HG03025 (cell line): ENCODE measurements at regions not wholly inside any gene's neighbourhood (a gene's known extent, or its start where the extent isn't known, plus 50 kb on each side); places are given as distances from the start of the nearest gene placed in this dataset.
"Not testable (repeated sequence)": the region's sequence is repeated elsewhere in the genome, so short reads cannot be mapped to it uniquely, and the experiment has no call there.

ENCODE experiments used
- ATAC-seq: cut with Tn5 transposase; IDR thresholded peaks from one replicate; pipeline ENCODE4 v1.9.1; 2021; ENCODE audit warnings: mild to moderate bottlenecking, moderate library complexity; ENCODE audit not compliant: unreplicated experiment, low FRiP score

DNA sequence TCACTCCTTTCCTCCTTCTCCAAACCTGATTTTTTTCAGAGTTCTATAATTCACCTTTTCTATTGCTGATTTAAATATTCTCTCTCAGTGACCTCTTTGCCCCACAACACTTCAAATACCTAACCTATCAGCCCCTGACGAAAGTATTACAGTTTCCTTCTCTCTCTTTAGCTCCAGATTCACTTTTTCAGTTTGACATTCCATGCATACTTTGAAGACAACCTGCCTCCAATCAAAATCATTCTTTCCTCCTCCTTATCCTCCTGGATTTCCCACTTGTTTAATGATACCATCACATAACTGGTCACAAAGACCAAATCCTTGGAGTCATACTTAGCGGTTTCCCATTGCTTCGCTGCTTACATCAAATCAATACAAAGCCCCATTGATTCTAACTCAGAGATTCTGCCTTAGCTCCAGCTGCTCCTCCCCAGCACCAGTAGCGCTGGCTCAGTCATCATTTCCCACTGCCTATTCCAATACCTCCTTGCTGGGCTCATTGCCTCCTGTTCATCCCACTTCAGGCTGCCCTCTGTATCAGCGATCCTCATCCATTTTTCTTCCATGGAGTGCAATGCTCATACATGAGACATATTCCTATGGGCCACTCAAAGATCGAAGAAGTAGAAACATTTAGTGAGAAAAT lies 240.1 kb downstream of the ZNF92 start:
- not testable (repeated sequence) for ATAC-seq

GRCh38 chr7:65616111-65616510 lies 242.5 kb downstream of the ZNF92 start:
- ATAC-seq = not testable (repeated sequence)

DNA sequence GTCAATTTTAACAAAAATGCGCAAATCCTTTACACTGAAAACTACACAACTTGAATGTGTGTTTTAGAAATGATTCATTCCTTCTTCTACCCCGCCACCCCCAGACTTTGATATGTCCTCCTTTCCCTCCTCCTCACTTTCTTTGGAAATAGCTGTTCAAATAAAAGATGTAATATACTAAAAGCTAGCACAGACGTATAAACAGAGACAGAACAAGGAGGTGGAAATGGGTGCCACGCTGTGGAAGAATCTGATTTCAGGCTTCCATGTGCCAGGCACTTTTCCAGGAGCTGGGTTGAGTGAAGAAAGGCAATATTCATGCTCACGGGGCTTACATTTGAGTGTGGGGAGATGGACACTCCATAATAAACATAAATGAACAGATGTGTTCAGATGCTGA lies 246.6 kb downstream of the ZNF92 start:
- not testable (repeated sequence) for ATAC-seq

GRCh38 chr7:65621580-65622201 lies 248.0 kb downstream of the ZNF92 start:
- ATAC-seq = not testable (repeated sequence)

GRCh38 chr7:65631236-65631635 lies 241.6 kb upstream of the VKORC1L1 start:
- ATAC-seq = not testable (repeated sequence)

- ATAC-seq = not testable (repeated sequence)
Measured at GRCh38 chr7:65633587-65634404, 239.1 kb upstream of the VKORC1L1 start.

- ATAC-seq = not testable (repeated sequence)
Measured at GRCh38 chr7:65638918-65639317, 234.0 kb upstream of the VKORC1L1 start.

DNA sequence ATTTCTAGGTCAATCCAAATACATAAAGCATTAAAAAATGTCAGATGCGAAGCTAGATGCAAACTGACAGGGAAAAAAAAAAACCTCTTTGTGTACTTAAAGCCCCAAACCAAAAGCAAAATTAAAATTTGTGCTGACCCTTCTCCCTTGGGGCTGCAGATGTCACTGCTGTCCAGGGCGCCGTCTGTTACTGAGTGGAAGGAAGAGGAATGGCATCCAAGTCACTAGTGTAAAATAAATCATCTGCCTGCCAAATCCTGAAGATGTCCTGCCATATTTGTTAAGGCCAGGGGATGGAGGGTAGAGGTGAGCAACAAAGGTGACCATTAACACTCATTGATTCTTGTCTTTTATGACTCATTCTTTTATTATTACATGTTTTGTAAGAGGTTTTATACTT lies 233.2 kb upstream of the VKORC1L1 start:
- ATAC-seq = not testable (repeated sequence)

- not testable (repeated sequence) for ATAC-seq
Measured at GRCh38 chr7:65643498-65643897, 229.4 kb upstream of the VKORC1L1 start.

DNA sequence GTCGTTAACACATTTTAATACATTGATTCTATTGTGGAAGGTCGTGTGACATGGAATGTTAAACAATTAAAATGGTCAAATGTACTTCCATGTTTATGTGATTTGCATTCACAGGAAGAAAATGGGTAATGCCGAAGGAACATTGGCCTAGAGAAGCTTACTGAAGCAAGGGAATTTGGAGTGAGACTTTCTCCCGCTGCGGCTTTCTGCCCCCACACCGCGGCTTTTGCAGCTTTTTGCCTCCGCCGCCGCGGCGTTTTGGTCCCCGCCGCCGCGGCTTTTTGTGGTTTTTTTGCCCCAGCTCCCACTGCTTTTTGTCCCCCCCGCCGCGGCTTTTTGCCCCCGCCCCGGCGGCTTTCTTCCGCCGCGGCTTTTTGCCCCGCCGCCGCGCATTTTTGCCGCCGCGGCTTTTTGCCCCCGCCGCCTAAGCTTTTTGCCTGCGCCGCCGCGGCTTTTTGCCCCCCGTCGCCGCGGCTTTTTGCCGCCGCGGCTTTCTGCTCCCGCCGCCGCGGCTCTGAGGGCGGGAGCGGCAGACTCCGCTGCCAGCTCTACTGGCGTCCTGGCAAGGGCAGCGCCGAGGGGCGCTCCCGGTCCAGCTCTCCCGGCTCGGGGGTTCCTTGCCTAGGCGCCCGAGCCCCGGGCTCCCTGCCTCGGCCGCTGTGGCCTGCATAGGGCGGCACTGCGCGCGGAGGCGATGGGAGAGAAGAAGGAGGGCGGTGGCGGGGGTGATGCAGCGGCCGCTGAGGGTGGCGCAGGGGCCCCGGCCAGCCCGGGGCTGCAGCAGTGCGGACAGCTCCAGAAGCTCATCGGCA lies 225.5 kb upstream of the VKORC1L1 start:
- not testable (repeated sequence) for ATAC-seq

DNA sequence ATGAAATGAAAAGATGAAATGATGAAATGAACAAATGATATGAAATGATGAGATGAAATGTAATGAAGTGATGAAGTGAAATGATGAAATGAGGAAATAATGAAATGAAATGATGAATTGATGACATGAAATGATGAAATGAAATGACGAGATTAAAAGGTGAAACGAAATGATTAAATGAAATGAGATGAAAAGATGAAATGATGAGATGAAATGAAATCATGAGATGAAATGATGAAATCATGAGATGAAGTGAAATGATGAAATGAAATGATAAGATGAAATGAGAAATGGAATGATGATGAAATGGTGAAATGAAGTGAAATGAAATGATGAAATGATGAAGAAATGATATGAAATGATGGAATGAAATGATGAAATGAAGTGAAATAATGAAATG lies 221.7 kb upstream of the VKORC1L1 start:
- not testable (repeated sequence) for ATAC-seq

GRCh38 chr7:65651826-65652592 lies 220.9 kb upstream of the VKORC1L1 start:
- not testable (repeated sequence) for ATAC-seq

DNA sequence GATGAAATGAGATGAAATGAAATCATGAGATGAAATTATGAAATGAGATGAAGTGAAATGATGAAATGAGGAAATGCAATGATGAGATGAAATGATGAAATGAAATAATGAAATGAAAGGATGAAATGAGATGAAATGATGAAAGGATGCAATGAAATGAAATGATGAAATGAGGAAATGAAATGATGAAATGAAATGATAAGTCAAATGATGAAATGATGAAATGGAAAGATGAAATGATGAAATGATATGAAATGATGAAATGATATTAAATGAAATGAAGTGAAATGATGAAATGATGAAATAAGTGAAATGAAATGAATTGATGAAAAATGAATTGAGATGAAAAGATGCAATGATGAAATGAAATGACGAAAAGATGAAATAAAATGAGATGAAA lies 220.2 kb upstream of the VKORC1L1 start:
- not testable (repeated sequence) for ATAC-seq

DNA sequence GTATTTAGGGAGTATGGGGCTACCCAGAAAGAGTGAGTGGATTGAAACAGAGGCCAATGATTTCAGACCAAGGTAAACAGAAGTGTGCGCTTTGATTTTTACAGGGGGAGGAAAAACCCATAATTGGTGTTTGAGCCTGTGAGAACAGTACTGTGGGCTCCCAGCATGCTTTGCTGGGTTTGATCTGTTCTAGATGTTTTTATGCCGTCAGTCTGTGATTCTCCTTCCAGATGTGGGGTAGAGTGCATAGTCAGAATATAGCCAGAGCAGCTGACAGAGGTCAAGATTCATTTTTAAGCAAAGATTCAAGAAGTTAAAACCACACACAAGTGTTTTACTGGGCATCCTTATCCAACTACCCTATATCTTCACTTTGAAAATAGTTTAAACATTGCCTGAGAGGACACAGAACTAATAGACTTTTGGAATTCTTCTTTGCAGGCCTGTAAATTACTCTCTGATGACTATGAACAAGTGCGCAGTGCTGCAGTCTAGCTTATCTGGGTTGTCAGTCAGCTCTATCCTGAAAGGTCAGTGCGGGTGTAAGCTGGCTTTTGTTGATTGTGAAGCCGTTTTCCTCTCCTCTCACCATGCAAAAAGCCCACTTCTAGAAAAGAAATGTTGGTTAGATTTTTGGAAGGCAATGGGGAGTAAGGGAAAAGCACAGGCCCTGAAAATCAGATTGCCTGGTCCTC lies 216.2 kb upstream of the VKORC1L1 start:
- ATAC-seq = not testable (repeated sequence)

- not testable (repeated sequence) for ATAC-seq
Measured at GRCh38 chr7:65683362-65683761, 189.5 kb upstream of the VKORC1L1 start.

DNA sequence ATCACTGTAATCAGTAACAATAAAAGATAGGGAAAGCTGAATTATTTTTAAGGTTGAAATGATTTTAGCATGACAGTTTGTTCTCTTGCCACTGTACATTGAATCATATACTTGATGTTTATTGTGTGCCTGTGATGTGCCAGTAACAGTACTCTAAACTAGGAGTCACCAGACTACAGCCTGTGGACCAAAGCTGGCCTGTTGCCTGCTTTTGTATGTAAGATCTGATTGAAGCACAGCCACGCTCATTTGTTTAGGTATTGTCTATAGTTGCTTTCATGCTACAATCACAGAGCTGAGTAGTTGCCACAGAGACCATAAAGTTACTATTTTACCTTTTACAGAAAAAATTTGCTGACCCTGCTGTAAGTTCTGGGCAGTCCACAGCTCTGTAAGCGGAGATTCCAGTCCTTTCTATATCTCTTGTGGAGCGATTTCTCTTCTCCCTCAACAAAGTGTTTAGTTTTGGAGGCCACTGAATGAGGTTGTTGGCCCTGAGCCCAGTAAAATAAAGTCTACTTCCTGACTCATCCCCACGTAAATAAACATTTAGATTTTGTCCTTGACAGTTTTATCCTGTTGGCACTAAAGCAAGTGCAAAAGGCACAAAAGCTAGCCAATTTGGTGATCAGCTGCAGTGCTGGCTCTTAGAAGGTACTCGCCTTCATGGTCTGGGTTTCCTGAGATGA lies 173.7 kb upstream of the VKORC1L1 start:
- ATAC-seq = not testable (repeated sequence)

DNA sequence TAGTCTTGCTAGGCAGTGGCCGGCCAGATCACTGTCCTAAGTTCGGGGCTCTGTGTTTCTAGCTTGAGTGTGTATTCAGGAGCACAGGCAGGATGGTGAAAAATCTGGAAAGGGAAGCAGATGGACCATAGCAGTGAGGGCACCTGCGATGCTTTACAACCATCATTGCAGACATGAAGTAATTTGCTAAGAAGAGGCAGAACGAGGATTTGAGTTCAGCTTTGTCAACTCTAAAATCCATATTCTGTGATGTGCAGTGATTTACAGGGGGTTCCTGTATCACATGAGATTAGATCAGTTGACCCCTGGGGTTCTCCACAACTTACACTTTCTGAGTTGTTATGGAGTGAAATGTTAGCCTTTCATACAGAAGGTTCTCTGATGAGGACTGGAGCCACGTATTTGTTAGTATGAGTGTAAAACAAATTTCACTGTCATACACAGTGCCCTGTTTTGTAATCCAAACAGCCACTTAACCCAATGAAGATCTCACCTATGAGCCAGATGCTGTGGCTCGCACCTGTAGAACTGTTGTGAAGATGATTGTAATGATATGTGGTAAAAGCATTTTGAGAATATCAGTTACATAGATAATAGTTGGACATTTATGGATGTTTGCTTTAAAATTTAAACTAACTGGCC lies 173.0 kb upstream of the VKORC1L1 start:
- not testable (repeated sequence) for ATAC-seq
